ENCODE measurements at regions not wholly inside any gene's neighbourhood (a gene's known extent, or its start where the extent isn't known, plus 50 kb on each side); places are given as distances from the start of the nearest gene placed in this dataset.

GRCh38 chr3:168338161-168338560 is 242.4 kb upstream of the GOLIM4 start:
- H3K4me3 ChIP-seq (ENCODE audit: low read depth, poor library complexity, severe bottlenecking), result no peak overlapping the region
- TF ChIP-seq CTCF (IDR thresholded peaks at IDR 0.05) (no peak), POLR2A (IDR thresholded peaks at IDR 0.05) (no peak)
- intact Hi-C loops (cut with DNase I; ENCODE audit: low total_unique reads), result no loop called here
- 31 to 35% methylated on average over 1 of the region's 1 CpG for WGBS, 2 donors
- no peak for DNase-seq (ENCODE audit: low spot score in 2 of 2)

- WGBS, 2 donors, result 84 to 88% methylated on average over 3 of the region's 3 CpGs
- no peak for TF ChIP-seq POLR2A (IDR thresholded peaks at IDR 0.05)
- TF ChIP-seq CTCF (IDR thresholded peaks at IDR 0.05), result no peak
- intact Hi-C loops (cut with DNase I; ENCODE audit: low total_unique reads), result no loop called here
- no peak overlapping the region for H3K4me3 ChIP-seq (ENCODE audit: low read depth, poor library complexity, severe bottlenecking)
- no peak for DNase-seq (ENCODE audit: low spot score in 2 of 2)
These were observed 240.6 kb upstream of the GOLIM4 start for GRCh38 chr3:168336276-168336675.

- no peak for DNase-seq (ENCODE audit: low spot score in 2 of 2)
- TF ChIP-seq CTCF (IDR thresholded peaks at IDR 0.05) (no peak), POLR2A (IDR thresholded peaks at IDR 0.05) (no peak)
- intact Hi-C loops (cut with DNase I; ENCODE audit: low total_unique reads), result no loop called here
- no peak overlapping the region for H3K4me3 ChIP-seq (ENCODE audit: low read depth, poor library complexity, severe bottlenecking)
These were observed 237.7 kb upstream of the GOLIM4 start for GRCh38 chr3:168333410-168333935.

- TF ChIP-seq POLR2A (IDR thresholded peaks at IDR 0.05) (no peak), CTCF (IDR thresholded peaks at IDR 0.05) (no peak)
- DNase-seq (ENCODE audit: low spot score in 2 of 2), result no peak
- intact Hi-C loops (cut with DNase I; ENCODE audit: low total_unique reads), result no loop called here
- no peak overlapping the region for H3K4me3 ChIP-seq (ENCODE audit: low read depth, poor library complexity, severe bottlenecking)
- 47 to 54% methylated on average over 3 of the region's 3 CpGs for WGBS, 2 donors
These were observed 236.0 kb upstream of the GOLIM4 start for GRCh38 chr3:168331756-168332155.

GRCh38 chr3:168330983-168331382 is 235.3 kb upstream of the GOLIM4 start:
- intact Hi-C loops (cut with DNase I; ENCODE audit: low total_unique reads), result no loop called here
- DNase-seq (ENCODE audit: low spot score in 2 of 2), result no peak
- H3K4me3 ChIP-seq (ENCODE audit: low read depth, poor library complexity, severe bottlenecking), result no peak overlapping the region
- WGBS, 2 donors, result 91 to 94% methylated on average over 3 of the region's 3 CpGs
- TF ChIP-seq POLR2A (IDR thresholded peaks at IDR 0.05) (no peak), CTCF (IDR thresholded peaks at IDR 0.05) (no peak)

- intact Hi-C loops (cut with DNase I; ENCODE audit: low total_unique reads), result no loop called here
- 56 to 62% methylated on average over 1 of the region's 1 CpG for WGBS, 2 donors
- no peak for DNase-seq (ENCODE audit: low spot score in 2 of 2)
- TF ChIP-seq CTCF (IDR thresholded peaks at IDR 0.05), result no peak
- no peak overlapping the region for H3K4me3 ChIP-seq (ENCODE audit: low read depth, poor library complexity, severe bottlenecking)
These were observed 232.1 kb upstream of the GOLIM4 start for GRCh38 chr3:168327856-168328255.
